ENCODE measurements at regions not wholly inside any gene's neighbourhood (a gene's known extent, or its start where the extent isn't known, plus 50 kb on each side); places are given as distances from the start of the nearest gene placed in this dataset.

- no peak for DNase-seq (ENCODE audit: low spot score)
- H3F3A ChIP-seq (ENCODE audit: low read depth), result no peaks in the 10 kb centered on the region
- Mint-ChIP-seq H3K4me3 (no peak overlapping the region), H3K27ac (no peak overlapping the region), H3K4me1 (no peaks in the 10 kb centered on the region), H3K9me3 (peaks cover 2% of the 10 kb centered on the region), H3K27me3 (ENCODE audit: insufficient read depth, low read depth) (no peaks in the 10 kb centered on the region), H3K36me3 (no peaks in the 10 kb centered on the region)
- no peaks in the 10 kb centered on the region for H4K20me1 ChIP-seq (ENCODE audit: low read depth)
- no peaks in the 10 kb centered on the region for H3K27me3 ChIP-seq
- H3K4me2 ChIP-seq, result no peak overlapping the region
- no peak overlapping the region for H3K4me3 ChIP-seq
- TF ChIP-seq EZH2phosphoT487 (IDR thresholded peaks at IDR 0.05) (no peak), CTCF (IDR thresholded peaks at IDR 0.05) (no peak), EZH2 (IDR thresholded peaks at IDR 0.05) (no peak)
- no peaks in the 10 kb centered on the region for H3K9me3 ChIP-seq (ENCODE audit: low read depth)
- H3K4me1 ChIP-seq, result no peaks in the 10 kb centered on the region
- H3K79me2 ChIP-seq (ENCODE audit: low read depth), result no peaks in the 10 kb centered on the region
- H2AFZ ChIP-seq (replicated peaks), result no peak overlapping the region
- H3K27ac ChIP-seq, result no peak overlapping the region
- H3K9ac ChIP-seq, result no peak overlapping the region
- no peaks in the 10 kb centered on the region for H3K36me3 ChIP-seq
Observed at GRCh38 chr12:59999291-59999690, 403.5 kb downstream of the SLC16A7 start.

DNA sequence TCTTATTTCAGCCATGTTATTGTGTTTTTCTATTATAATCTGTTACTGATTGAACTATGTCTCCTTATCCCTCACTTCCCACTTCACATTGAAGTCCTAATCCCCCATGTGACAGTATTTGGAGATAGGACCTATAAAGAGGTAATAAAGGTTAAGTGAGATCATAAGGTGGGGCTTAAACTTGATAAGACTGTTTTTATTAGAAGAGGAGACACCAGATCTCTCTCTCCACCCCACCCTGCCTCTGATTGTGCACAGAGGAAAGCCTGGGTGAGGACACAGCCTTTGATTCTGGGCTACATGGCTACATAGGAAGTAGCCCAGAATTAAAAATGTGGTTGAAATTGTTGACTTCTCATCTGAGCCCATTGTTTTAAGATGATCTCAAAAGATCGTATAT is 414.7 kb downstream of the SLC16A7 start:
- H3K4me1 Mint-ChIP-seq, result no peaks in the 10 kb centered on the region
- no peaks in the 10 kb centered on the region for H3K4me1 ChIP-seq
- no peaks in the 10 kb centered on the region for H3K79me2 ChIP-seq (ENCODE audit: low read depth)
- H3K9me3 Mint-ChIP-seq, result no peaks in the 10 kb centered on the region
- no peak overlapping the region for H3K27ac Mint-ChIP-seq
- H3K4me3 Mint-ChIP-seq, result no peak overlapping the region
- no peaks in the 10 kb centered on the region for H3K27me3 Mint-ChIP-seq (ENCODE audit: insufficient read depth, low read depth)
- H3K4me2 ChIP-seq, result no peak overlapping the region
- DNase-seq (ENCODE audit: low spot score), result no peak
- H3K36me3 Mint-ChIP-seq, result no peaks in the 10 kb centered on the region
- H2AFZ ChIP-seq (replicated peaks), result no peak overlapping the region
- no peaks in the 10 kb centered on the region for H3K27me3 ChIP-seq
- no peaks in the 10 kb centered on the region for H3F3A ChIP-seq (ENCODE audit: low read depth)
- H3K27ac ChIP-seq, result no peak overlapping the region
- H3K4me3 ChIP-seq, result no peak overlapping the region
- H3K9me3 ChIP-seq (ENCODE audit: low read depth), result no peaks in the 10 kb centered on the region
- H3K36me3 ChIP-seq, result no peaks in the 10 kb centered on the region
- no peak overlapping the region for H3K9ac ChIP-seq
- TF ChIP-seq EZH2 (IDR thresholded peaks at IDR 0.05) (no peak), CTCF (IDR thresholded peaks at IDR 0.05) (no peak), EZH2phosphoT487 (IDR thresholded peaks at IDR 0.05) (no peak)
- H4K20me1 ChIP-seq (ENCODE audit: low read depth), result no peaks in the 10 kb centered on the region

DNA sequence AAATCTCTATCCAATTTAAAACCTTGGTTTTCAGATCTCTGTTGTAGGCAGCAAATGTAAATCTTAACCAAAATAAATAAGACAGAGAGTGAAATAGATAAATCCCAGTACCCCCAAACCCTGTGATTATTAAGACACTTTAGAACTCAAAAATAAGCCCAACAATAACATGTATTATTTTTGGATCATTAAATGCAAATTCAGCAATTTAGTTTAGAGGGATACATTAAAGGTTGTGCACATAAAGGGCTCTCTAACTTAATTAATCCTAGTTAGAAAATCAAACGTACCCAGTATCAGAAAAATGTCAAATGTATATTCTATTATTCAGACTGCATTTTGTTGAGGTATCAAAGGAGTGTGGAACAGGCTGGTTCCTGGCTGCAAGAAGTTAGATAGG is 416.8 kb downstream of the SLC16A7 start:
- no peaks in the 10 kb centered on the region for H3K36me3 Mint-ChIP-seq
- no peaks in the 10 kb centered on the region for H3K4me1 Mint-ChIP-seq
- Histone ChIP-seq H3K4me3 (no peak overlapping the region), H3K27ac (no peak overlapping the region), H3F3A (ENCODE audit: low read depth) (no peaks in the 10 kb centered on the region), H3K79me2 (ENCODE audit: low read depth) (no peaks in the 10 kb centered on the region), H3K36me3 (no peaks in the 10 kb centered on the region), H4K20me1 (ENCODE audit: low read depth) (no peaks in the 10 kb centered on the region), H2AFZ (replicated peaks) (peak overlapping the region; percentile 21), H3K4me2 (no peak overlapping the region), H3K27me3 (no peaks in the 10 kb centered on the region), H3K9me3 (ENCODE audit: low read depth) (no peaks in the 10 kb centered on the region), H3K9ac (no peak overlapping the region), H3K4me1 (no peaks in the 10 kb centered on the region)
- DNase-seq (ENCODE audit: low spot score), result no peak
- no peaks in the 10 kb centered on the region for H3K27me3 Mint-ChIP-seq (ENCODE audit: insufficient read depth, low read depth)
- H3K9me3 Mint-ChIP-seq, result no peaks in the 10 kb centered on the region
- H3K27ac Mint-ChIP-seq, result no peak overlapping the region
- no peak overlapping the region for H3K4me3 Mint-ChIP-seq
- TF ChIP-seq CTCF (IDR thresholded peaks at IDR 0.05) (no peak), EZH2 (IDR thresholded peaks at IDR 0.05) (no peak), EZH2phosphoT487 (IDR thresholded peaks at IDR 0.05) (no peak)

DNA sequence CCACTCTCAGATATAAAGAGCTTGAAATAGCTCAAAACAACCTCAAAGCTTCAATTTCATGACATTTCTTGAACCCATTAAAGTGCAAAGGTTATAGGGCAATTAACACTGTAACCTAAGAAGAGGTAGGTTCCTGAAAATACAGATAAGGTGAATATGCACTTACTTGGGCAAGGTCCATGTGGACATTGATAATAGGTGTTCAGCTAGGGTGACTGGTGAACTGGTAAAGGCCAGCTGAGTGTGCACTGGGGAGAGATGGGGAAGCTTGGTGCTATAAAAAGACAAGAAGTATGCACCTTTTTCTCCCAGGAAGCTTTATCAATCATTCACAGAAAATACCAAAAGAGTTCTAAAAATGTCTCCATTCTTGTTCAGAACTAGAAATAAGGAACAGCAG is 418.6 kb downstream of the SLC16A7 start:
- no peaks in the 10 kb centered on the region for H3K4me1 Mint-ChIP-seq
- Histone ChIP-seq H3K4me1 (no peaks in the 10 kb centered on the region), H4K20me1 (ENCODE audit: low read depth) (no peaks in the 10 kb centered on the region), H2AFZ (replicated peaks) (no peak overlapping the region), H3K4me3 (no peak overlapping the region), H3K27ac (no peak overlapping the region), H3K9me3 (ENCODE audit: low read depth) (no peaks in the 10 kb centered on the region), H3K9ac (no peak overlapping the region), H3K79me2 (ENCODE audit: low read depth) (no peaks in the 10 kb centered on the region), H3K4me2 (no peak overlapping the region), H3K36me3 (no peaks in the 10 kb centered on the region), H3K27me3 (no peaks in the 10 kb centered on the region), H3F3A (ENCODE audit: low read depth) (no peaks in the 10 kb centered on the region)
- no peak for DNase-seq (ENCODE audit: low spot score)
- H3K27ac Mint-ChIP-seq, result no peak overlapping the region
- H3K36me3 Mint-ChIP-seq, result no peaks in the 10 kb centered on the region
- no peaks in the 10 kb centered on the region for H3K9me3 Mint-ChIP-seq
- no peak overlapping the region for H3K4me3 Mint-ChIP-seq
- no peaks in the 10 kb centered on the region for H3K27me3 Mint-ChIP-seq (ENCODE audit: insufficient read depth, low read depth)
- TF ChIP-seq EZH2phosphoT487 (IDR thresholded peaks at IDR 0.05), result no peak
- no peak for TF ChIP-seq CTCF (IDR thresholded peaks at IDR 0.05)
- no peak for TF ChIP-seq EZH2 (IDR thresholded peaks at IDR 0.05)
